Right kidney (tissue), 1 donor: ENCODE measurements at regions not wholly inside any gene's neighbourhood (a gene's known extent, or its start where the extent isn't known, plus 50 kb on each side); places are given as distances from the start of the nearest gene placed in this dataset.

Source experiments
- DNase-seq: peaks from one replicate; pipeline ENCODE4 v3.0.0-alpha.2; 2016

DNA sequence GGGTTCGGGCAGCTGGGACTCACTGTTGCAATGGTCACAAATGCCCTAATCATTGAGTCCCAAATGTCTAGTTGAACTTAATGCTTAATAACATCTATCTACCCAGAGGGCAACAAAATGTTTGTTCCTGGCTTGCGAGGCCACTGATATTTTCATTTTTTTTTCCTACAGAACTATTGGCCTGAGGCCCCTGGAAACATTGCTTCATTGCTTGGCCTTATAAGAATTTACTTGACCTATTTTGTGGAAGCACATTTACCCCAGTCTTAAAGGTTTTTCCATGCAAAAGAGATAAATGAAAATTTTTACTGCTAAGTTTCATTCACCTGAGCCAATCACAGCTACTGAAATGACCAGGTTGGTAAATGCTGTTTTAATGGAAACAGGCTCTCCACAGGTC, 133.1 kb upstream of the RIPOR2 start:
- no peak for DNase-seq

DNA sequence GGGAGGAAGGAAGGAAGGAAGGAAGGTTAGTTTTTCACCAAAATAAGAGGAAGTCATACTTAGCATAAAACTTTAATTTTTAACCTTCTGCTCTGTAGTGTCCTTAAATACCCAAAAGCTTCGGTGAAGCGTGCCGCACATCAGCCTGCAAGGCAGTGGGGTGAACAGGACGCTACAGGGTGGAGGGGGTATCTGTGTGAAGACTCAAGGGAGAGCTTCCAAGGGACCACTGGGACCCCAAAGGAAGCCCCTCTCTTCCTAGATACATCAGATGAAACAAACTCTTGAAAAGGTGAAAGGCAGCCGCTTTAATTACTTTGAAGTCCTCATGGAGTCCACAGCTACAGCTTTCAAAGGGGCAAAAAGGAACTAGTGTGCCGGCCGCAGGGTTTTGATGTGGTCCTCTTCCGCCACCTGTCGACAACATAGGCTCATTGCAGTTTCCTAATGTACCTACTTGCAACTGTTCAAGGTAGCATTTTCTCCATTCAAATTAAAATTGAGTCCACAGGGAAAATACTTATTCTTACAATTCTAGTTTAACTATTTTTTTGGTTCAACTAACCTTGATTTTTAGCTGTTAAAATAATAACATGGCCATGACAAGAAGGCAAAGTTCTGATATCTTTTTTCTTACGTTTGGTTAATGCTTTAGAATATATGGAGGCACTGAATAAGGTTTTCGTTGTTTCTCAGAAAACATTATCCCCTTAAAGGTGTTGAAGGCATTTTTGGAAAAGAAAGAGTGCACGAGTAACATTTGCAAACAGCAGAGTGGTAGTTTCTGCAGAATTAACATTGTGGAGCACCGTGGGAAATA, 135.0 kb upstream of the RIPOR2 start:
- DNase-seq: peak; percentile 61

DNA sequence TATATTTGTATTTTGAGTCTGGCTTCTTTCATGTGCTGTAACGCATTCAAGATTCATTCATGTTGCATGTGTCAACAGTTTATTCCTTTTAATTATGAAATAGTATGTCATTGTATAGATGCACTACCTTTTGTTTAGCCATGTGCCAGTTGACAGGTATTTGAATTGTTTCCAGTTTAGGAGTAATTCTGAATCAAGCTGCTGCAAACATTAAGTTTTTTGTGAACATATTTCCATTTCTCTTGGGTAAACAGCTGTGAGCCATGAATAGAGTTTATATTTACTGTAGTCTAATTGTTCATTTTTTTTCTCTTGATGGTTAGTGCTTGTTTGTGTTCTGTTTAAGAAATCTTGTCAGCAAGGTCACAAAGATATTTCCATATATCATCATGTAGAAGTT, 142.4 kb upstream of the RIPOR2 start:
- DNase-seq: no peak

DNA sequence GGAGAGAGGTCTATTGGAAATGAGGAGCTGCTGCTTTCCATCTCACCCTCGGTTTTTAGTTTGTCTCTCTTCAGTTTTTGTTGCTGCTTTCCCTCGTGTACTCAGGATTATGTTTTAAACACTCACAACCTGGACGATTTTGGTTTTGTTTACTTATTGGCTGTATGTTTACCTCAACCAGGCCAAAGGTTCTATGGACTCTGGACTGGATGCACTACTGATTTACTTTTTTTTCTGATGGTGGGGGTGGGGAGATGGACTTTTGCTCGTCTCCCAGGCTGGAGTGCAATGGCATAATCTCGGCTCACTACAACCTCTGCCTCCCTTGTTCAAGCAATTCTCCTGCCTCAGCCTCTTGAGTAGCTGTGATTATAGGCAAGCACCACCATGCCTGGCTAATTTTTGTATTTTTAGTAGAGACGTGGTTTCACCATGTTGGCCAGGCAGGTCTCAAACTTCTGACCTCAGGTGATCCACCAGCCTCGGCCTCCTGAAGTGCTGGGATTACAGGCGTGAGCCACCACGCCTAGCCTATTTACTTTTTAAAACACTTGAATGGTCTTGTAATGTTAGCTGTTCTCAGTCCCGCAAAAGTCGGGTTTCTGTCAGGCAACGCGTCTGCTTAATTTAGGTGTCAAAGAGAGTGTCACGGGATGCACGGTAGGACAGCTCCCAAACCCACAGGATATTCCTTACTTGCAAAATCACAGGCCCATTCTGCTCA, 148.2 kb upstream of the RIPOR2 start:
- no peak for DNase-seq

DNA sequence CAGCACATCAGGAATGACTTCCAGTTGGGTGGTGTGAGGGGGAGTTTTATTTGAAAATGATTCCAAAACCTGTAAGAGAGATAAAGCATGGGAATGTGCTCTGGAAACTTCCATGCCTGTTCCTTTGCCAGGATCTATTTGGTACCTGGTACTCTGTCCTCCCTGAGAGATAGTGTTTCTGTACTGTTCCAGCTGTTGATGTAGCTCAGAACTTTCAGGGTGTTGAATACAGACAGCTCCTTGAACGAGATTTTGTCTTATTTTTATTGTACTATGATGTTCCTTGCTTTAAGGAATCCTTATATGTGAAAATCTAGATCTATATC, 148.7 kb upstream of the RIPOR2 start:
- no peak for DNase-seq

DNA sequence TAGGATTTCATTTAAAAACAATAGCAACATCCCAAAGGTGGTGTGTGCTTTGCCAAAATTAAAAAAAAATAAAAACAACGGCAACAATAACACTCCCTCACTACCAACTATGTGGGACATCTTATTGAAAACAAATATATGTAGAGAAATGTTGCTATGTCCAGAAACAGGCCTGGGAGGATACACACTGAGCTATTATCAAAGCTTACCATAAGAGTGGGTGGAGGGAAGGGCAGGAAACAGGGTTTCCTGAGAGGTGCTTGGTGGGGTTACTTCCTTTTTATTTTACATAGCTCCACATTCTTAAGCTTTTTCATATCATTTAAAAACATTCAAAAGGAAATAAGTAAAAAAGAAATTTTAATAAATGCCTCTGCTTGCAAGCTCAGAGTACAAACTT, 150.0 kb upstream of the RIPOR2 start:
- no peak for DNase-seq

DNA sequence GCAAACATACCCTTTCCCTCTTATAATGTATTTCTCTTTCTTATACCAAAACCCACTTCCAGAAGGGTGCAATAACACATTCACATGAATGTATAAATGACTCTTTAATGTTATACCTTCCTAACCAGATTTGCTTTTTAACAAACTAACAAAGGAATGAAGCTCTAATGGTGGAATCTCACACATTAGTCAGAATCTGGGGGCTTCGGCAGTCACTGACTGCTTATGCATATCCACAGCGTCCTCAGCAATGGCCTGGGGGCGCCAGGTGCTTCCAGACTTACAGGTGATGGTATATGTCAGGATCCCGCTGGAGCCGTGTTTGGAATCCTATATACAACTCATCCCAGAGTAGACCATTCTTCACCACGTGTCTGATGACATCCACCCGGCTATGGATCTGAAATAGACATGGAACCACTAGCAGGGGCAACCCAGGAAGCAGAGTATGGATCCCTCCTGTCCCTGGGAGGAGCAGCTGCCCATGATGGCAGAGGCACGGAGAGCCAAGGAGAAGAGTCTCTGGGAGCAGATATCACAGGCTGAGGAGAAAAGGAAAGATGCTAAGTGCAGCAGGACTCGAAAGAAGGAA, 150.8 kb upstream of the RIPOR2 start:
- no peak for DNase-seq

DNA sequence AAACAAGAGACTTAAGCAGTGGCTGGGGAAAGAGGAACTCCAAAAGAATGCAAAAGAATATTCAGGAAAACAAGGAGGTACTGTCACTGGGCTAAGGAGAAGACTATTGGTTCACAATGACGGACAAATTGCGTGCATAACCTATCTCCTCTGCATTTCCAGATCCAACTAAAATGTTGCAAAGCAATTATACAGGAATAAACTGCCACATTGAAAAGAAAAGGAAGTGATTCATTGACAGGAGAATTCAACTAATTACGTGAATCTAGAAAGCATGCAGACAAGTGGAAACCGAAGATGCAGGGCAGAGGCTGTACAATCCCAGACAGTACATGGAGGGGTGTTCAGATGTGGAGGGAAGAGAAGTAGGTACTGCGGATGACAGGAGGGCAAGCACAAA, 152.8 kb upstream of the RIPOR2 start:
- no peak for DNase-seq

DNA sequence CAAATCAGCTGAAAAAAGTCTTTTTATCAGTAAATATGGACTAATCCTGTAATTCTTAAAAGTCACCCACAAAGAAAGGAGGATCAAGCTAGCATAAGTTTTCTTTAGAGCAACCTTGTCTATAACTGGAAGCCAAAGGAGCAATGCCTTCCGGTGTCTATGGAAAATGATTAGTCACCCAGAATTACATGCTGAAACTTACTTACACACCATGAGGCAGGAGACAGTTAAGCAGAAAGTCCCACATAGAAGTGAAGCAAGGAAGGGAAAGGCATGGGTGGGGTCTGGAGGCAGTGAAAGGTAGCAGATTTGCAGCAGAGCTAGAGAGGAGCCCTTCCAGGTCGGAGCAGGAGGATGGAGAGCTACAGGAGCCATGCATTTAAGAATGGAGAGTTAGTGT, 153.7 kb upstream of the RIPOR2 start:
- DNase-seq: no peak

DNA sequence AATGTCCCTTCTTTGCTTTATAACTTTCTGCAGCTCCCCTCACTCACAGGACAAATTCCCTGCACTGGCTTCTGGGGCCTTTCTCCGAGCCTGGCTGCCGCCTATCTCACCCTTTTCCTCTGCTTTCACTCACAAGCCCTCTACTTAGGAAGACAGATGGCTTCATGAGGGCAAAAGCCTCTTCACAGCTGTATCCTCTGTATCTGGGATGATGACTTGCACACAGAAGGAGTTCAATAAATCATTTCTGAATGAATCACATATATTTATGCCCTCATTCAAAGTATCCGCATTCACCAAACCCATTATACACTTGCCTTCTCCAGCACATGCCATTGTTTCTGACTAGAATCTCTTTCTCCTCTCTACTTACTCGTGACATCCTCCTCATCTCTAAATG, 159.0 kb upstream of the RIPOR2 start:
- no peak for DNase-seq

DNA sequence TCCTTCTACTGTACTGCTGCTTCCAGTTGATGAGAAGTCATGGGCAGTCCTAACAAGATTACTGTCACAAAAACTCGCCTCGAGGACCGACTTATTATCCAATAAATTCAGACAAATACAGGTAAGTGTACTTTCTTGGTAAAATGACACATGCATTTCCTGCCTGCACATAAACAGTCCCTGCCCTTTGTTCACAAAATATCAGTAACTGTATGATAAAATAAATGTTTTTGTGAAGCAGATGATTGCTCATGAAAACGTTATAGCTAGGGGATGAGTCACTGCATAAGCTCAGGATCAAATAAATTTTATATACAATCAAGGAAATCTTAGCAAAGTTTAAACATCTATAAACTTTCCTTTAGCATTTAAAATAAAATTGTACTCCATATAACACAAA, 164.5 kb upstream of the RIPOR2 start:
- DNase-seq: no peak

DNA sequence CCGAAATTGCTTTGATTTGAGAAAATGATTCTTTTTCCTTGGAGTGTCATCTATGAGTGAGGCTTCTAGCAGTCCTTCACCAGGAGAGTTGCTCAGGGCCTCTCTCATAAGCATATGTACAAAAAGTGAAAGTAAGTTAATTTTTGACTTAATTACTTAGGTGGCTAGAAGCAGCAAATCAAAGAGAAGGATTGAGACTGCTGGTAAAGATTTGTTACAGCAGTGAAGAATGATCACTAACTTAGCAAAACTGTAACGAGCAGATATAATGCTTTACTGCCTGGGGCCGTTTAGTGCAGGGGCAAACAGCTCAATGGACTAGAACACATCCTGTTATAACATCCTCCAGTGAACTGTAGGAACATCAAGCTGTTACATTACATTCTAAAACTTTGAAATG, 167.8 kb upstream of the RIPOR2 start:
- DNase-seq: no peak

DNA sequence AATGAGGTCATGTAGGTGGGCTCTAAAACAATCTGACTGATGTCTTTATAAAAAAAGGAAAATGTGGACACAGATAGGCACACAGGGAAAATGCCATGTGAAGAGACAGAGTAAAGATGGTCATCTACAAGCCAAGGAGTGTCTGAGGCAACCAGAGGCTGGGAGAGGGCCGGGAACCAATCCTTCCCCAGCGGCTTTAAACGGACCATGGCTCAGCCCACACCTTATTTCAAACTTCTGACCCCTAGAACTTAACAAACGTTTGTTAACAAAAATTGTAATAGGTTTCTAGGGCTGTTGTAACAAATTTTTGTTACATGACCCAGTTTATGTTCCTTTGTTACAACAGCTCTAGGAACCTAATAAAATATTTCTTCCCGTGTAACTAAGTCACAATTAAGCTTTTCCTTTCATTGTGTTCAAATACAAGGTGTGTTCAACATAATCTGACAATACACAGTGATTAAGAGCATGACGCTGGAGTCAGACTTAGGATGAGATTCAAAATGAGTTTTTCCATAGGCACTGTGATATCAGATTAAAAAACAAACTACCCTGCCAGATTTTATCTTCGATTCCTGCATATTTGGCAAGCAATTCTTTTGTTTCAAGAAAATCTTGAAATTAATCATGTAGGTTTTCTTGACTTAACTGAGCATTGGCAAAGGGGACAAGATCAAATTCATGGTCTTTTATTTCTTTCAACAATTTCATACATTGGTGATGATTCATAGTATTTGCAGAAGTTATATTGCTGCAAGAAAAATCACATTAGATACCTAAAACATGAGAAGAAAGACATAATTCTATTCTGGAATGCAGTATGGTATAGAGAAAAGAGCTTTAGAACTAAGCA, 169.5 kb upstream of the RIPOR2 start:
- no peak for DNase-seq

DNA sequence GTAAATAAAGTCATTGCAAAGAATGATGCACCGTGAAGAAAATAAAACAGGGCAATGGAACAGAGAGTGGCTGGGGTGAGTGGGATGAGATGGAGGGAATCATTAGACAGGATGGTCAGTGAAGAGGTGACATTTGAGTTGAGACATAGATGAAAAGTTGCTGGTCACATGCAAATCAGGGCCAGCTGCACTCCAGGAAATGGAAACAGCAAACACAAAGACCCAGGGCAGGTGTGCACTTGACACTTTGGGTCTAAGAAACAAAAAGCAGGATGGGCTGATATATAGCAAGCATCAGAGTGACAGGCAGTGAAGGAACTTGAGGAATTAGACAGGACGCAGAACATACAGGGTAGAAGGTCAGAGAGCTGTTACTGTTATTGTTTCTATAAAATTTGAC, 171.5 kb upstream of the RIPOR2 start:
- no peak for DNase-seq

DNA sequence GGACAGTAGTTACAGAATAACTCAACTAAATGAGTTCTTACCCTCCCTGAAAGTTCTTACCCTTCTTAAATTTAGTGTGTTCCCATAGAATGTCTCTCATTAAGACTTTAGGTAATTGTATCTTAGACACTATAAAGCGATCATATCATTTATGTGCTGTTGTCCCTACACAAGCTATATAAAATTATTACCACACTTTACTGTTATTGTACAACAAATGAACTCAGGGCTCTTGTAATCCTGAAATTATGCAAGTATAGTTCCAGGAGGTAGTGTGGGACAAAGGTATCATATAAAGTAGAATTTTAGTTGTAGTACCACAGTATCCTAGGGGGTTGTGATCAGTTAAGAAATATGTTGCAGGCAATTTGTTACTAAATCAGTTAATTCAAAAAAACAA, 167.4 kb upstream of the CARMIL1 start:
- no peak for DNase-seq

DNA sequence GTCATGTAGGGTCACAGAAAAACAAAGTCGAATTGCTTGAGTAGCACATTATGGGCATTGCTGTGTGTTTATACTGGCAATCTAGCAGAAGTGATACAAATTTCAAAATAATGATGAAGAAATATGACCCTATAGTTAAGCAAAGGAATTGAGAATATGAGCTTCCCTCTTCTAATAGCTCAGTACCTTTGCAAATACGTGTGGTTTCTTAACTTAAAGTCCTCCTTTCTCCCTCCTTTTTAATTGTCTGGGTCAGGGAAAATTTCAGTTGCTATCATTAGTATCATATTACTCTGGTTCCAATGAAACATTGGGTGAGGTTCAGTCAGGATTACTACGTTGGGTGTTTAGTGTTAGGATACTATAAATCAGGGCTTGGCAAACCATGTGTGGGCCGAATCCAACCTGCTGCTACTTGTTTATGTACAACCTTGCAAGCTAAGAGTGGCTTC, 166.8 kb upstream of the CARMIL1 start:
- no peak for DNase-seq

DNA sequence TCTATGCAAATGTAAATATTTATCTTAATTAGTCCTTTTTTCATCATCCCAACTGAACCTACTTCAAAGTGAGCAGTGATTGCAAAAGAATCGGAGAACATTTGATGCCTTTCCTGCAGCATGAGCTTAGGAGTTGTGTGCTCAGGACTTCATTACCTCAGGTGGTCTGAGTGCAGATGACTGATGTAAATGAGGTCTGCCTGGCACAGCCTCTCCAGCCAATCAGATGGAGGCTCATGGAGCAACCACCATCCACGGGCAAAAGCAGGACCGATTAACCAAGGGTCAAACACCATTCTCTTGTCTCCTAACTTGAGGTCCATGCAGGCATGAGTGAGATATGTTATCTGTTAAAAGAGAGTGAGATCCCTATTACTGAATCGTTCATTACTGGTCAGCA, 165.7 kb upstream of the CARMIL1 start:
- no peak for DNase-seq

DNA sequence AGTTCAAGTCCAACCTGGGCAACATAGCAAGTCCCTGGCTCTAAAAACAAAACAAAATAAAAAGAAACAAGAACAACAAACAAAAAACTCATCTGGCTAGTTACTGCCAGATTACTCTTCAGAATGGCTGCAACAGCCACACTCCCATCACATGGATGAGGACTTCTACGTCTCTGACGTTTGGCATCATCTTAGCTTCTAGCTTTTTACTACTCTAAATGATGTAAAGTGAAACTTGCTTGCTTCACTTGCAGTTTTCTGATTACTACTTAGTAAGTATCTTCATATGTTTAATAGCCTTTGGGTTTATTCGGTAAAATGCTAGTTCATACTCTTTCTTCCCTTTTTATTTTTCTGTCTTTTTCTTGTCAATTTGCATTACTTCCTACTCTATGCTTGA, 161.1 kb upstream of the CARMIL1 start:
- no peak for DNase-seq

DNA sequence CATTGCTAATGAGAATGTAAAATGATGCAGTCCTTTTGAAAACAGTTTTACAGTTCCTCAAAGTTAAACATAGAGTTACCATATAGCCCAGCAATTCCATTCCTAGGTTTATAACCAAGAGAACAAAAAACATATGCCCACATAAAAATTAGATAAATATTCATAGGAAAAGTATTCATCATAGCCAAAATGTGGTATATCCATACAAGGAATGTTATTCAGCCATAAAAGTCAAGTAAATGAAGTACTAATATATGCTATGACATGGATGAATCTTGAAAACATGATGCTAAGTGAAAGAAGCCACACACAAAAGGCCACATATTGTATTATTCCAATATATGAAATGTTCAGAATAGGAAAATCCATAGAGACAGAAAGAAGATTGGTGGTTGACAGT, 158.0 kb upstream of the CARMIL1 start:
- DNase-seq: no peak

DNA sequence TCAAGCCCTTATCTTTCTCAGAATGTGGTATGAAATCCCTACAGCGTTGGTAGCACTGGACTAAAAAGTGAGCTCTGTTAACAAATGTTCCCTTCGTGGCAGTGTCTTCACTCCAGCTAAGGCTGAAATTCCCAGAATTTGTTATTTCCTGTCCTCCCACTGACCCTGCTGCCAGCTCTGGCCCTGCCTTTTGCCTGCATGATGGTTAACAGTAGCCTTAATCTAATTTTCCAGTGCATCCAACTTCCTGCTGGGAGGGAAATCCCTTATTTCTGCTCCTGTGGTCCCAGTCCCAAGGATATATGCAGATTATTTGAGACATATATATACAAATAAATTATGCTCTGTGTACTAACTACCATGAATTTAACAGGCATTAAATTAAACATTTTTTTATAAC, 157.2 kb upstream of the CARMIL1 start:
- no peak for DNase-seq

DNA sequence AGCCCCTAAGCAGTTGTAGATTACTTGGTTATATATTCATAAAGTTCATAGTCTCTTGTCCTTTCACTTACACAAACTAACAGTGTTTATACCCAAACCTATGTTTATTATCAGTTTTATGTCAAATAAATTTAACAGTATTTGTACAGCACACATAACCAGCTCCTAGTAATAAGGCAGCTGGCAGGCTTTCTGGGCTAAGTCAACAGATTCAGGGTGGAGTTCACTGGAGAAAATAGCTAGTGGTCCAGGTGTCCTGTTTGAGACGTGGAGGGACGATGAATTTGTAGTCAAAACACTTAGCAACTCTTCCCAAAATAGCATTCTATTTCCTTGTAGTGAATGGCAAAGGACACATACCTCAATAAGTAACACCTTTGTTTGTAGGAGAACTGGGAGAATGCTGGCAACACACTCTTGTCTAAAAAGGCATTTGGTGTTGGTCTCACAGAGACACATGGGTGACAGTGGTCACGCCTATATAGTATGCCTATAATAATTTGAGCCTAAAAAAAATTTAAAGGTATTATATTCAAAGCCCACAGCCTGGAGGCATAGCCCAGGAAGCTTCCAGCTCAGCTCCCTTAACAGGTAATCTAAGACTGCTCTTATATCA, 156.4 kb upstream of the CARMIL1 start:
- no peak for DNase-seq

DNA sequence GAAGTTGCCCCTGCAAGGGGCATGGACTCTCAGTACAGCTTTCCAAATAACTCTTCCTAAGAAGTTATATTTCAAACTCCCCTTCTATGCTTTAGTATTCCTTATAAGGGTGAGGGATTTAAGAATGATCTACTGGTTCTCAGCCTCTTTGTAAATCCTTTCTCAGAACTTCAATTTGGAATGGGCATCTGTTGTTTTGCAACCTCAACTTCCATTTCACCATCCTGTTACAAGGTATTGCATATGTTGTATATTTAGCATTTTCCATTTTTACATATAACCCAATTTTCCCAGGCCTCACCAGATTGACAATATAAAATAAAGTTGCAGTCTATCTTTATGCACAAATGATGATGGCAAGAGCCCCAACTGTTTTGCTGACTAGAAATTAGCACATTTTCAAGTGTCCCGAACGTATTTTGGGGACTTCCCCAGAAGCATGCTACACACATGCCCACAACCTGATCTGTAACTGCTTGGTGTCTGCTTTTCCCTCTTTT, 154.9 kb upstream of the CARMIL1 start:
- DNase-seq: no peak
